BE2C (cell line): ENCODE measurements at regions not wholly inside any gene's neighbourhood (a gene's known extent, or its start where the extent isn't known, plus 50 kb on each side); places are given as distances from the start of the nearest gene placed in this dataset.
A peak's percentile ranks its signal among the peaks of the same experiment; 100 is the strongest.
"Not testable (repeated sequence)": the region's sequence is repeated elsewhere in the genome, so short reads cannot be mapped to it uniquely, and the experiment has no call there.

Source experiments
- DNase-seq: peaks from one replicate; pipeline ENCODE4 v3.0.0-alpha.2; 2020
- H3K27me3 ChIP-seq: fragments of 250-450 bp; sonication (Bioruptor Pico); 2 replicates; pipeline ENCODE4 v1.5.1; 2020; ENCODE audit warnings: mild to moderate bottlenecking
- H3K36me3 ChIP-seq: fragments of 250-450 bp; sonication (Bioruptor Pico); 2 replicates; pipeline ENCODE4 v1.5.1; 2020; ENCODE audit warnings: mild to moderate bottlenecking
- H3K4me1 ChIP-seq: fragments of 250-450 bp; sonication (Bioruptor Pico); 2 replicates; pipeline ENCODE4 v1.5.1; 2020
- H3K4me3 ChIP-seq: 2 replicates; pipeline ENCODE4 v1.5.1; 2011; ENCODE audit warnings: low read depth, low read length
- H3K9me3 ChIP-seq: fragments of 250-450 bp; sonication (Bioruptor Pico); 2 replicates; pipeline ENCODE4 v1.5.1; 2020
- TF ChIP-seq, protein P1 (sequence below): IDR thresholded peaks from 2 replicates; pipeline ENCODE4 v1.5.1; 2012; ENCODE audit warnings: mild to moderate bottlenecking, low read depth, low read length

DNA sequence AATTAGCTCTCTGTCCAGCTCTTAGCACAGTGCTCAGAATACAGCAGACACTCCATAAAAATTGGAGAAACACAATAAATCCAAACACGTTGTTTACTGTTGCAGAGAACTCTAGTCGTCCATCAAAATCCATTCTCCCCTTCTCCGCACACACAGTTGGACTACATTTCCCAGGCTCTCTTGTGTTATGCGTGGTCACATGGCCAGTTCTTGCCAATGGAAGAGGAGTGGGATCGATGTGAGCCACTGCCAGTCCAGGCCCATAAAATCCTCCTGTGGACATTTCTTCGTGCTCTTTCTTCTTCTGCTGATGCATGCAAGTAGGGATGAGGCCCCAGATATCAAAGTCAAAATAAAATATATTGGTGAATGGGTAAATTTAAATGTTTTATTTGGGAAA lies 114.3 kb upstream of the FMN2 start:
- H3K36me3 ChIP-seq = no peaks in the 10 kb centered on the region
- no peak overlapping the region for H3K4me3 ChIP-seq
- no peaks in the 10 kb centered on the region for H3K27me3 ChIP-seq
- TF ChIP-seq, protein P1, sequence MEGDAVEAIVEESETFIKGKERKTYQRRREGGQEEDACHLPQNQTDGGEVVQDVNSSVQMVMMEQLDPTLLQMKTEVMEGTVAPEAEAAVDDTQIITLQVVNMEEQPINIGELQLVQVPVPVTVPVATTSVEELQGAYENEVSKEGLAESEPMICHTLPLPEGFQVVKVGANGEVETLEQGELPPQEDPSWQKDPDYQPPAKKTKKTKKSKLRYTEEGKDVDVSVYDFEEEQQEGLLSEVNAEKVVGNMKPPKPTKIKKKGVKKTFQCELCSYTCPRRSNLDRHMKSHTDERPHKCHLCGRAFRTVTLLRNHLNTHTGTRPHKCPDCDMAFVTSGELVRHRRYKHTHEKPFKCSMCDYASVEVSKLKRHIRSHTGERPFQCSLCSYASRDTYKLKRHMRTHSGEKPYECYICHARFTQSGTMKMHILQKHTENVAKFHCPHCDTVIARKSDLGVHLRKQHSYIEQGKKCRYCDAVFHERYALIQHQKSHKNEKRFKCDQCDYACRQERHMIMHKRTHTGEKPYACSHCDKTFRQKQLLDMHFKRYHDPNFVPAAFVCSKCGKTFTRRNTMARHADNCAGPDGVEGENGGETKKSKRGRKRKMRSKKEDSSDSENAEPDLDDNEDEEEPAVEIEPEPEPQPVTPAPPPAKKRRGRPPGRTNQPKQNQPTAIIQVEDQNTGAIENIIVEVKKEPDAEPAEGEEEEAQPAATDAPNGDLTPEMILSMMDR = no peak
- no peaks in the 10 kb centered on the region; the same call in 1 of the 2 replicates for H3K9me3 ChIP-seq
- DNase-seq = no peak
- no peaks in the 10 kb centered on the region for H3K4me1 ChIP-seq

GRCh38 chr1:239979456-239979855 lies 112.2 kb upstream of the FMN2 start:
- no peak for DNase-seq
- Histone ChIP-seq H3K36me3 (no peaks in the 10 kb centered on the region), H3K27me3 (no peaks in the 10 kb centered on the region), H3K9me3 (no peaks in the 10 kb centered on the region; the same call in 1 of the 2 replicates), H3K4me3 (no peak overlapping the region), H3K4me1 (no peaks in the 10 kb centered on the region)
- TF ChIP-seq, protein P1 = no peak

DNA sequence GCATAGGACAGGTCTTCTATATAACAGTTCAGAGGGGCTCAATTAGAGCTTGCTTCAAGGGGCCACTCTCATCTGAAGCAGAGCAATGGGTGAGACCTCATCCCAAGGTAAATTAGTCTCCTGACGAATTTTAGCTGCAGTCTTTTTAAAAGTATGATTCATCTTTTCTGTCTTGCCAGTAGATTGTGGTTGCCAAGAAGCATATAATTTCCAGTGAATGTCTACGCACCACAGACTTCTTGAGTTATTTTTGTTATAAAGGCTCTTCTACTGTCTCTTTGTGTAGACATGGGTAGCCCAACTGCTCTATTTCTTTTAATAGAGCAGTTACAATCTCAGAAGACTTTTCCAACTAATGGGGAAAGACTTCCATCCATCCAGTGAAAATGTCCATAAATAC lies 108.9 kb upstream of the FMN2 start:
- DNase-seq = no peak
- no peak overlapping the region for H3K4me3 ChIP-seq
- no peaks in the 10 kb centered on the region; the same call in 1 of the 2 replicates for H3K9me3 ChIP-seq
- no peaks in the 10 kb centered on the region for H3K27me3 ChIP-seq
- no peaks in the 10 kb centered on the region for H3K4me1 ChIP-seq
- H3K36me3 ChIP-seq = no peaks in the 10 kb centered on the region
- TF ChIP-seq, protein P1 = no peak

DNA sequence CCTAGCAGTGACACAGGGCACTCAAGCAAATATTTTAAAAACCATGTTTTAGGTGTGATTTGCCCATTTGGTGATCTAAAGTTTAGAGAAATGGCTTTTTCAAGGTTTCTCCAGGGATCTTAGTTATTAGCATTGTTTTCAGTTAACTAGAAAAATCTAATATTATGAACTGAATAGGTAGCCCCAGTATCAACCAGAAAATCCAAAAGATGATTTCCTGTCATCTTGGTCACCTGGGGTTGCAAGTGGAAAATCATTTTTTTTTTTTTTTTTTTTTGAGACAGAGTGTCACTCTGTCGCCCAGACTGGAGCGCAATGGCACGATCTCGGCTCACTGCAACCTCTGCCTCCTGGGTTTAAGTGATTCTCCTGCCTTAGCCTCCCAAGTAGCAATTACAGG lies 106.6 kb upstream of the FMN2 start:
- Histone ChIP-seq H3K4me3 (no peak overlapping the region), H3K9me3 (no peaks in the 10 kb centered on the region; the same call in 1 of the 2 replicates), H3K36me3 (no peaks in the 10 kb centered on the region), H3K4me1 (no peaks in the 10 kb centered on the region), H3K27me3 (no peaks in the 10 kb centered on the region)
- no peak for DNase-seq
- TF ChIP-seq, protein P1 = no peak

GRCh38 chr1:239987103-239987745 lies 104.5 kb upstream of the FMN2 start:
- DNase-seq = peak; percentile 74
- Histone ChIP-seq H3K4me3 (no peak overlapping the region), H3K27me3 (no peaks in the 10 kb centered on the region), H3K4me1 (no peaks in the 10 kb centered on the region), H3K9me3 (no peaks in the 10 kb centered on the region; the same call in 1 of the 2 replicates), H3K36me3 (no peaks in the 10 kb centered on the region)
- TF ChIP-seq, protein P1 = peak; percentile 87

GRCh38 chr1:239989990-239990389 lies 101.7 kb upstream of the FMN2 start:
- Histone ChIP-seq H3K4me1 (no peaks in the 10 kb centered on the region), H3K9me3 (no peaks in the 10 kb centered on the region; the same call in 1 of the 2 replicates), H3K27me3 (no peaks in the 10 kb centered on the region), H3K4me3 (no peak overlapping the region), H3K36me3 (no peaks in the 10 kb centered on the region)
- DNase-seq = no peak
- TF ChIP-seq, protein P1 = no peak

GRCh38 chr1:239992566-239992965 lies 99.1 kb upstream of the FMN2 start:
- H3K4me3 ChIP-seq, DNase-seq, H3K27me3 ChIP-seq, H3K9me3 ChIP-seq, H3K36me3 ChIP-seq, H3K4me1 ChIP-seq: not testable (repeated sequence)
